Thyroid gland (tissue), 4 donors: ENCODE measurements at regions not wholly inside any gene's neighbourhood (a gene's known extent, or its start where the extent isn't known, plus 50 kb on each side); places are given as distances from the start of the nearest gene placed in this dataset.

Experiments
- CTCF ChIP-seq, 6 experiments: fragments of 200-600 bp in 3 of 6; fragments of 450-650 bp in 3 of 6; sonication (generic) in 3 of 6; IDR thresholded peaks; one replicate each; pipeline ENCODE4 v1.5.1; 2016 to 2019; ENCODE audit warnings: antibody characterized with exemption in 6 of 6, mild to moderate bottlenecking in 2 of 6, inconsistent platforms in 1 of 6, moderate library complexity in 1 of 6
- POLR2A ChIP-seq, 2 donors: fragments of 450-650 bp; IDR thresholded peaks; one replicate each; pipeline ENCODE4 v1.6.1; 2017; ENCODE audit warnings: antibody characterized with exemption in 2 of 2, mild to moderate bottlenecking in 2 of 2, moderate library complexity in 1 of 2

GRCh38 chr15:29593111-29593510 lies 229.2 kb downstream of the TJP1 start:
- TF ChIP-seq CTCF (IDR thresholded peaks at IDR 0.05) (no peak), POLR2A (IDR thresholded peaks at IDR 0.05) (no peak)
